Natural killer cell (primary cell): ENCODE measurements at regions not wholly inside any gene's neighbourhood (a gene's known extent, or its start where the extent isn't known, plus 50 kb on each side); places are given as distances from the start of the nearest gene placed in this dataset.

Experiments used
- ATAC-seq, 3 donors: fragments of 150-1000 bp in 2 of 3; fragments of 200-7000 bp in 1 of 3; cut with Tn5 transposase; 1 replicate in 1 of 3; 2 replicates in 2 of 3; pipeline ENCODE4 v1.10.0; 2021; ENCODE audit warnings: mild to moderate bottlenecking in 2 of 3, moderate library complexity in 2 of 3
- DNase-seq, 2 donors: peaks; one replicate each; pipeline versions ENCODE4 v3.0.0 to v3.0.0-alpha.2; 2013 to 2021; ENCODE audit warnings: mixed read lengths in 1 of 2
- H3K27ac ChIP-seq: one replicate; pipeline ENCODE4 v1.5.1; 2013; ENCODE audit warnings: mild to moderate bottlenecking, low read length
- H3K27me3 ChIP-seq: one replicate; pipeline ENCODE4 v1.6.1; 2013; ENCODE audit warnings: low read length; ENCODE audit not compliant: control insufficient read depth, insufficient read depth
- H3K36me3 ChIP-seq: one replicate; pipeline ENCODE4 v1.6.1; 2013; ENCODE audit warnings: low read length; ENCODE audit not compliant: control insufficient read depth, insufficient read depth
- H3K4me1 ChIP-seq: one replicate; pipeline ENCODE4 v1.6.1; 2013; ENCODE audit warnings: low read length; ENCODE audit not compliant: control insufficient read depth, insufficient read depth
- H3K4me3 ChIP-seq: one replicate; pipeline ENCODE4 v1.5.1; 2013; ENCODE audit warnings: low read length
- H3K9me3 ChIP-seq: one replicate; pipeline ENCODE4 v1.6.1; 2013; ENCODE audit warnings: low read length; ENCODE audit not compliant: control insufficient read depth, insufficient read depth
- H3K27ac Mint-ChIP-seq, 2 donors: one replicate each; pipeline ENCODE4 v1.8.0; 2022; ENCODE audit warnings: mild to moderate bottlenecking in 2 of 2, mixed read lengths in 2 of 2, moderate library complexity in 1 of 2
- H3K27me3 Mint-ChIP-seq, 2 donors: one replicate each; pipeline ENCODE4 v1.8.0; 2022; ENCODE audit warnings: low read depth in 2 of 2, mixed read lengths in 2 of 2
- H3K36me3 Mint-ChIP-seq: one replicate; pipeline ENCODE4 v1.8.0; 2022; ENCODE audit warnings: mixed read lengths
- H3K4me1 Mint-ChIP-seq, 2 donors: one replicate each; pipeline ENCODE4 v1.8.0; 2022; ENCODE audit warnings: mixed read lengths in 2 of 2
- H3K4me3 Mint-ChIP-seq: one replicate; pipeline ENCODE4 v1.8.0; 2022; ENCODE audit warnings: mild to moderate bottlenecking, moderate library complexity, mixed read lengths
- H3K9me3 Mint-ChIP-seq, 2 donors: one replicate each; pipeline ENCODE4 v1.8.0; 2022; ENCODE audit warnings: mixed read lengths in 2 of 2
- WGBS: methylation state at CpG from one replicate; pipeline ENCODE4 v1.1.7; 2013; ENCODE audit warnings: missing lambda C conversion rate; ENCODE audit not compliant: insufficient coverage; 5-methylcytosine and 5-hydroxymethylcytosine counted together
- intact Hi-C: fragments of 100-400 bp; cut with micrococcal nuclease; formaldehyde crosslinking; loops from one replicate; pipeline ENCODE4 v1.14.2; 2022
- TF ChIP-seq, protein P1 (sequence below): fragments of 200-600 bp; IDR thresholded peaks from one replicate; pipeline ENCODE4 v1.8.0; 2022; ENCODE audit warnings: antibody characterized with exemption

DNA sequence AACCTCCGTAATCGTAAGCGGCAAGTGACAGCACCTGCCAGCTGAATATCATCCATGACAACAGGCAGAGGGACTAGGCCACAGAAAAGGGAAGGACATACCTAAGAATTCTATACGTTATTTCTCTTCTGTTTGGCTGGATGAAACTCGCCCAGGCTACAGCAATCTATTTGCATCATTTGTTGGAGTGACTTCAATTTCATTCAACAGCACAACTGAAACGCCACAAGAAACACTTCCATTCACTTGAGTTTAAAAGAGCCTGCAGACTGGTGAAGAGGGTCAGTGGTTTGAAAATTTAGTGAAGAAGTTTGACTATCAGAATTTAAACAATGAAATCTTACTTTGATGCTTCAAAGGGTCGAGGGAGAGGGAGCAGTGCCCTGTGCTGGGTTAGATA, 378.7 kb downstream of the LMO4 start:
- Histone ChIP-seq H3K4me3 (no peak overlapping the region), H3K36me3 (no peaks in the 10 kb centered on the region), H3K27ac (no peak overlapping the region), H3K27me3 (no peaks in the 10 kb centered on the region), H3K9me3 (no peaks in the 10 kb centered on the region), H3K4me1 (no peaks in the 10 kb centered on the region)
- peaks cover 0 to 3% of the 10 kb centered on the region in 2 donors for H3K9me3 Mint-ChIP-seq
- H3K4me1 Mint-ChIP-seq, result no peaks in the 10 kb centered on the region
- TF ChIP-seq, protein P1, sequence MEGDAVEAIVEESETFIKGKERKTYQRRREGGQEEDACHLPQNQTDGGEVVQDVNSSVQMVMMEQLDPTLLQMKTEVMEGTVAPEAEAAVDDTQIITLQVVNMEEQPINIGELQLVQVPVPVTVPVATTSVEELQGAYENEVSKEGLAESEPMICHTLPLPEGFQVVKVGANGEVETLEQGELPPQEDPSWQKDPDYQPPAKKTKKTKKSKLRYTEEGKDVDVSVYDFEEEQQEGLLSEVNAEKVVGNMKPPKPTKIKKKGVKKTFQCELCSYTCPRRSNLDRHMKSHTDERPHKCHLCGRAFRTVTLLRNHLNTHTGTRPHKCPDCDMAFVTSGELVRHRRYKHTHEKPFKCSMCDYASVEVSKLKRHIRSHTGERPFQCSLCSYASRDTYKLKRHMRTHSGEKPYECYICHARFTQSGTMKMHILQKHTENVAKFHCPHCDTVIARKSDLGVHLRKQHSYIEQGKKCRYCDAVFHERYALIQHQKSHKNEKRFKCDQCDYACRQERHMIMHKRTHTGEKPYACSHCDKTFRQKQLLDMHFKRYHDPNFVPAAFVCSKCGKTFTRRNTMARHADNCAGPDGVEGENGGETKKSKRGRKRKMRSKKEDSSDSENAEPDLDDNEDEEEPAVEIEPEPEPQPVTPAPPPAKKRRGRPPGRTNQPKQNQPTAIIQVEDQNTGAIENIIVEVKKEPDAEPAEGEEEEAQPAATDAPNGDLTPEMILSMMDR, result no peak
- no peak overlapping the region for H3K27ac Mint-ChIP-seq
- no peaks in the 10 kb centered on the region for H3K27me3 Mint-ChIP-seq
- H3K36me3 Mint-ChIP-seq, result no peaks in the 10 kb centered on the region
- H3K4me3 Mint-ChIP-seq, result no peak overlapping the region
- intact Hi-C loops, result no loop called here
- WGBS, result 84% methylated on average over 6 of the region's 7 CpGs
- ATAC-seq (no peak), DNase-seq (no peak)

GRCh38 chr1:87712261-87713010, 383.8 kb downstream of the LMO4 start:
- Histone ChIP-seq H3K27me3 (no peaks in the 10 kb centered on the region), H3K27ac (no peak overlapping the region), H3K4me1 (no peaks in the 10 kb centered on the region), H3K9me3 (no peaks in the 10 kb centered on the region), H3K36me3 (no peaks in the 10 kb centered on the region), H3K4me3 (no peak overlapping the region)
- H3K27me3 Mint-ChIP-seq, result peaks cover 0 to 2% of the 10 kb centered on the region in 2 donors
- 44% methylated on average over 2 of the region's 2 CpGs for WGBS
- H3K4me3 Mint-ChIP-seq, result no peak overlapping the region
- no peaks in the 10 kb centered on the region for H3K36me3 Mint-ChIP-seq
- DNase-seq (no peak), ATAC-seq (no peak)
- H3K4me1 Mint-ChIP-seq, result no peaks in the 10 kb centered on the region
- no peak overlapping the region for H3K27ac Mint-ChIP-seq
- H3K9me3 Mint-ChIP-seq, result peaks cover 0 to 3% of the 10 kb centered on the region in 2 donors
- TF ChIP-seq, protein P1, result no peak
- intact Hi-C loops, result no loop called here

- no peak overlapping the region for H3K4me3 ChIP-seq
- DNase-seq (no peak), ATAC-seq (no peak)
- no peaks in the 10 kb centered on the region for H3K36me3 ChIP-seq
- peaks cover 0 to 3% of the 10 kb centered on the region in 2 donors for H3K9me3 Mint-ChIP-seq
- H3K4me3 Mint-ChIP-seq, result no peak overlapping the region
- peaks cover 0 to 2% of the 10 kb centered on the region in 2 donors for H3K27me3 Mint-ChIP-seq
- H3K27ac Mint-ChIP-seq, result no peak overlapping the region
- no peaks in the 10 kb centered on the region for H3K4me1 Mint-ChIP-seq
- no peaks in the 10 kb centered on the region for H3K36me3 Mint-ChIP-seq
- 94% methylated on average over 1 of the region's 2 CpGs for WGBS
- intact Hi-C loops, result no loop called here
- H3K9me3 ChIP-seq, result no peaks in the 10 kb centered on the region
- H3K4me1 ChIP-seq, result no peaks in the 10 kb centered on the region
- TF ChIP-seq, protein P1, result no peak
- no peaks in the 10 kb centered on the region for H3K27me3 ChIP-seq
- no peak overlapping the region for H3K27ac ChIP-seq
Measured at GRCh38 chr1:87714278-87714677, 385.6 kb downstream of the LMO4 start.

DNA sequence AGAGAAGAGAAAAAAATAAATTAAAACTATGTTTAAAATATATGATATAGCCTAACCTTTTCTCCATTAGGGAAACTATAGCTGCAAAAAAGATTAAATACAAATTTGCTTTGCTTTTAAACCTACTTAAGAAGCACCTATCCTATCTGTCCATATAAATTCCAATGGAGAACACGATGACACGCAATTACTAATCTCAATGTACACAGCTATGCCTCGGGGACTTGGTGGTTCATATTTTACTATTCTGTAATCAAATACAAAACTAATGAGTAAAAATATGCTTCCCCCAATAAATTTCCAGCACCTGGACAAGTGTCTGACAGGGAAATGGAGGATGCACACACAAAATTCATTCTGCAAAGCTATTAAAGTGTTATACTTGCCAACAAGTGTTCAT, 386.4 kb downstream of the LMO4 start:
- no peak overlapping the region for H3K27ac ChIP-seq
- intact Hi-C loops, result no loop called here
- H3K27me3 ChIP-seq, result no peaks in the 10 kb centered on the region
- TF ChIP-seq, protein P1, result no peak
- no peaks in the 10 kb centered on the region for H3K4me1 ChIP-seq
- peaks cover 0 to 3% of the 10 kb centered on the region in 2 donors for H3K9me3 Mint-ChIP-seq
- no peak overlapping the region for H3K4me3 ChIP-seq
- no peaks in the 10 kb centered on the region for H3K36me3 ChIP-seq
- peaks cover 0 to 2% of the 10 kb centered on the region in 2 donors for H3K27me3 Mint-ChIP-seq
- DNase-seq (no peak), ATAC-seq (no peak)
- H3K36me3 Mint-ChIP-seq, result no peaks in the 10 kb centered on the region
- WGBS, result 77% methylated on average over 2 of the region's 3 CpGs
- no peak overlapping the region for H3K4me3 Mint-ChIP-seq
- no peak overlapping the region for H3K27ac Mint-ChIP-seq
- no peaks in the 10 kb centered on the region for H3K4me1 Mint-ChIP-seq
- H3K9me3 ChIP-seq, result no peaks in the 10 kb centered on the region
